ENCODE measurements at regions not wholly inside any gene's neighbourhood (a gene's known extent, or its start where the extent isn't known, plus 50 kb on each side); places are given as distances from the start of the nearest gene placed in this dataset.

DNA sequence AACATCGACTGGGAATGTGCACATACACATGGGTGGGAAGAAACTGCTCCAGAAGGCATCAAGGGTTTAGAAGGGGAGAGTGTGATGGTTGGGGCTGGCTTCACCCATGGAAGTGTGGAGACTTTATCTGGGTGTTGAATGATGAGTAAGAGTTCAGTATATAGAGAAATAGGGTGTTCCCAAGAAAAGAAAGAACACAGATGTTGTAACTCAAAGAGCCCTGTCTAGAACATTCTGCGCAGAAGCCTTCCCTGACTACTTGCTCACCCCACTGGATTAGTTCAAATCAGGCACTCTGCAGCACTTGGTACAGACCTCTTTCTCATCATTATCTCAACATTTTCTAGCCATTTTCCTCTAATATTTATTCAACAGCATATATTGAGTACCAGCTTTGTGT, 491.7 kb downstream of the SNAPC1 start:
- DNase-seq (ENCODE audit: low read depth) = no peak

GRCh38 chr14:62269204-62269603, 507.0 kb downstream of the SNAPC1 start:
- peak; percentile 56 for DNase-seq (ENCODE audit: low read depth)

GRCh38 chr14:62270236-62270635, 508.0 kb downstream of the SNAPC1 start:
- DNase-seq (ENCODE audit: low read depth) = no peak

GRCh38 chr14:62280366-62280765, 518.1 kb downstream of the SNAPC1 start:
- no peak for DNase-seq (ENCODE audit: low read depth)

DNA sequence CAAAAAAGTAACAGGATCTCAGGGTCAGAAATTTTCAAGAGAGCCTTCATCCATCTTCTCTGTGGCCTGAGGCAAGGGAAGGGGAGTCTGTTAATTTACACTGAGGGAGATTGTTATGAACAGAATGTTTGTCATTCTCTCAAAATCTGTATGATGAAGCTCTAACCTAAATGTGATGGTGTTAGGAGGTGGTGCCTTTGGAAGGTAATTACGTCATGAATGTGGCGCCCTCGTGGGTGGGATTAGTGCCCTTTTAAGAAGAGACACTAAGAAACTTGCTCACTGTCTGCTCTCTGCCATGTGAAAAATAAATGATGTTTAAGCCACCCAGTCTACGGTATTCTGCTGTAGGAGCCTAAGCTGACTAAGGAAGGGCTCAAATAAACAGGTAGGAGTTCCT, 521.6 kb downstream of the SNAPC1 start:
- no peak for DNase-seq (ENCODE audit: low read depth)

DNA sequence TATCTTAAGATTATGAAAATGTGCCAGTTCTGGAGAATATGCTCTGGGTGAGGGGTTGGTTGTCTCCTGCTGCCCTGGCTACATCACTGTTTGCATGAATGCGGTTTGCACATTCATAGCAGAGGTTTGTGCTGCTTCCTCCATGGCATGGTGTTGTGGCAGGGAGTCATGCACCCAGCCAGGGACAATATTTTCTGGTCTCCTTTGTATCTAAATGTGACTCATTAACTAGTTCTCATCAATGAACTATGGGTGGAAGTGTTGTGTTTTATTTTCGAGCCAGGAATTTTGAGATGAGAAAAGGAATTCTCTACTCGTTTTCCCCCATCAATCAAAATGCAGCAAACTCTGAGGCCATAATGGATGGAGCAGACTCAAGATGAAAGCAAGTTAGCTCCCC, 527.3 kb downstream of the SNAPC1 start:
- DNase-seq (ENCODE audit: low read depth) = peak; percentile 96

GRCh38 chr14:62301080-62301479, 538.9 kb downstream of the SNAPC1 start:
- peak; percentile 8 for DNase-seq (ENCODE audit: low read depth)

GRCh38 chr14:62301911-62302310, 539.7 kb downstream of the SNAPC1 start:
- peak; percentile 68 for DNase-seq (ENCODE audit: low read depth)

- DNase-seq (ENCODE audit: low read depth) = no peak
Measured at GRCh38 chr14:62303437-62303836, 541.2 kb downstream of the SNAPC1 start.

DNA sequence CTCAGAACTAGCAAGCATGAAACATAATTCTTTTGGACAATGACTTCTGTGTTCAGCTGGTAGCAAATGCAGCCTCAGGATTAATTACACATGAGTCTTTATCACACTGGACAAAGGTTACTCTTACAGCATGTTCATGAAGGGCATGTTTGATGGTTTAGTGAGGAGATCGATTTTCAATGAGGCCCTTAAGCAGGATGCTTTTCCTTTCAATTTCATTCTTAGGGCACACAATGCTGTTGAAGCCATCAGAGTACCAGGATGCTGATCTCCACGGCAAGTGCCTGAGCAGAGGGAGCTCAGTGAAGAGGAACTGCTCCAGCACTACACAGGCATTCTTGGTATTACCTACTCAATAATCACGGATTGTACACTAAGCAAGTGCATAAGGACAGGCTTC, 542.0 kb downstream of the SNAPC1 start:
- DNase-seq (ENCODE audit: low read depth) = no peak

DNA sequence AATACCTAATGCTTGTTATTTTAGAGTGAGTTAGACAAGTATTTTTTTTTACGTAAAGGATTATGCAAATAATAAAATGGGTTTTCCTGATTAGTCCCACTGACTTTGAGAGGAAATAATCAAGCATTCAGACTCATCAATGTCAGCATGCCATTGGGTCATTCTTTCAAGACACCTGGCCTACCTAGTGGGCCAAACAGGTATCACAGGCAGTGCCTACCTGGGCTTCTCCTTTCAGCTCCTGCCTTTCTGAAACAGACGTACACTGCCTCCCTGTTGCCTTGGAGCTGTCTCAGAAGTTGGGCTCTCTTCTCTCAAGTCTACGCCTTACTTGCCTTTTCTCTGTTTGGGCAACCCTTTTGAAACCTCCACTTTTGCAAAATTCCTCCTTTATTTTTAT, 545.6 kb downstream of the SNAPC1 start:
- DNase-seq (ENCODE audit: low read depth) = no peak

GRCh38 chr14:62308316-62308715, 546.1 kb downstream of the SNAPC1 start:
- DNase-seq (ENCODE audit: low read depth) = no peak

DNA sequence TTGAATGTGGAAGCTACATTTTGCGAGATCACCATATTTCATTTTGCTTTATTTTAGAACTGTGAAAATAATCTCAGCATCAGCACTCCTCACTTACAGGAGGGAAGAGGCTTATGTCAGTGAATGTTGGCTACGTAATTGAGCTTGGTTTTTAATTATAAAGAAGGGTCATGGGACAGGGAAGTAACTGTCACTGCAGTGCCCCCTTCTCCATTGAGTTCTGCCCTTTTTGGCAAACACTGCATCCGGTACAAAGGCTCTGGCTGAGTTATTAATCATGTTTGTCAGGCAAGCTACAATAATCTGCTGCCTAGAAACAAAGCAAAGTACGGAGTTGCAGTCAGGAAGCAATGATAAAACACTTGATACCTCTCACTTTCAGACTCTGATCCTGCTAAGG, 546.7 kb downstream of the SNAPC1 start:
- no peak for DNase-seq (ENCODE audit: low read depth)

DNA sequence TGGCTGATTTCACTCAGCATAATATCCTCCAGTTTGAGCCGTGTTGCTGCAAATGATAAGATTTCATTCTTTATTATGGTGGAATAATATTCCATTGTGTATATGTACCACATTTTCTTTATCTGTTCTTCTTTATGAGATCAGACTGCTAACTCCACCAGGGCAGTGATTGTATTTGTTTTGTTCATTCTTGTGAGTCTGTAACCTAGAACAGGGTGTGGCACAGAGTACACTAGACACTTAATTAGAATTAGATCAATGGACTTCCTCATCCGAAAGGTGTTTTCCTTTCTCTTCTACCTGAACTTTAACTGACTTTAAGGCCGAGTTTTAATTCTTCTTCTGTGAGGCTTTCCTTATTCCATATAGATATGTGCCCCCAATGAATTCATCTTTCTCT, 551.0 kb downstream of the SNAPC1 start:
- no peak for DNase-seq (ENCODE audit: low read depth)

DNA sequence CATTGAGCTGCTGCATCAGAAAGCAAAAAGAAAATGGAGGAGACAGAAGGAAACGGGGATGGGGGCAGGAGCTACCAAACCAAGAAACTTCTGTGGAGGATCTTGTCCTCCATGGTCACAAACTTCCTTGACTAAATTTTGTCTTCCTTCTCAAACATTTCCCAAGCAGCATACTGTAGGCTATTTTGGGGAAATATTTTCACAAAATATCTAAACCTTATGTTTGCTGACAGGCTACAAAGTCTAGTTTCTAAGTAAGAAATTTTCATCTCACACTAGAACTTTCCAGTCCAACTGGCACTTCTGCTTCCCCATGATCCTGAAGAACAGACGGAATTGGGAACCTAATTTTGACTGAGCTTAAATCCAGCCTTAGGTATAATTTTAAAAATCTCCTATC, 552.0 kb downstream of the SNAPC1 start:
- DNase-seq (ENCODE audit: low read depth) = no peak

DNA sequence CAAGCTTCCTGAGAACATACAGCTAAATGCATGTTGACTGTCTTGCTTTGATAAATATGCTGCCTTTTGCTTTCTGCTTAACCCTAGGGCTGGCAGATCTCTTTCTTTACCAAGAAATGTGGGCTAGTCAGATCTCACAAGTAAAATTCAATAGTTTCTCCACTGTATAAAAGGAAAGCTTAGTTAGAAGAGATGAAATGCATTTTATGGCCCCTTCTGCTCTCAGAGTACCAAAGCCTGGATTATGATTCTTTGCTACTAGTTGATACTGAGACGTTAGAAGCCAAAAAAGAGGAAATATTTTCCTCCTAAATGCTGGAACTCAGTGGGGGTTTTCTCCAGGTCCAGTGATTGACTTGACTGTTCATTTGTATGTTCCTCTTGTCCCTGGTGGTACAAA, 552.7 kb downstream of the SNAPC1 start:
- DNase-seq (ENCODE audit: low read depth) = no peak

DNA sequence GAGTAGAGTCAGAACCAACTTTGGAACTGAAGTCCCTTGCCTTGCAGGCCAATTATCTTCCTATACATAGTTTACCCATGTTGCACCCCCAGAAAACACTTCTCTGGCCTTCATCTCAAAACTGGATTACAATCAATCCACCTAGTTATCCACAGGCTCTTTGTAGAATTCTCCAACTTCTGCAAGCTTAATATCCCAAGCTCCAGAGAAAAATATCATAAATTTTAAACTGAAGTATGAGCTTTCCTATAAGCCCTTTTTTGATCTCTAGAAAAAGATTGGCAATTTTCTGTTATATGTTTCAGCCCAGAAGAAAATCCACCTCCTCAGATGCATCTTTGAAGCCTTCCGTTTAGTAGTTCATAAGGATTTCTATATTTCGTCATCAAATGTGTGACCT, 553.4 kb downstream of the SNAPC1 start:
- DNase-seq (ENCODE audit: low read depth) = no peak

DNA sequence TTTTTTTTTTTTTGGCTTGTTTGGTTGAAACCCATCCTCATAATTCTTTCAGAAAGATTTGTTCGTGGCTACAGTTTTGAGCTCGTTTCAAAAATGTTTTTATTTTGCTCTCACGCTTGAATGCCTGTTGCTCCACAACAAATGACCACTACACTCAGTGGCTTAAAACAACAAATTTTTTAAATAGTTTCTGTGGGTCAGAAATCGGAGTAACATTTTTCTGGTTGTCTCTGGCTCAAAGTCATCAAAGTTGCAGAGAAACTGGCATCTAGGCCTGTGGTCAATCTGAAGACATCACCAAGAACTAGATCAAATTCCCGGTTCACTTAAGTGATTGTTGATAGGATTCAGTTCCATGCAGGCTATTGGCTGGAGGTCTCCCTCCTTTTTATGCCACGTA, 560.0 kb downstream of the SNAPC1 start:
- DNase-seq (ENCODE audit: low read depth) = no peak

- DNase-seq (ENCODE audit: low read depth) = peak; percentile 65
Measured at GRCh38 chr14:62329427-62329826, 567.2 kb downstream of the SNAPC1 start.

GRCh38 chr14:62347562-62348011, 585.4 kb downstream of the SNAPC1 start:
- no peak for DNase-seq (ENCODE audit: low read depth)

DNA sequence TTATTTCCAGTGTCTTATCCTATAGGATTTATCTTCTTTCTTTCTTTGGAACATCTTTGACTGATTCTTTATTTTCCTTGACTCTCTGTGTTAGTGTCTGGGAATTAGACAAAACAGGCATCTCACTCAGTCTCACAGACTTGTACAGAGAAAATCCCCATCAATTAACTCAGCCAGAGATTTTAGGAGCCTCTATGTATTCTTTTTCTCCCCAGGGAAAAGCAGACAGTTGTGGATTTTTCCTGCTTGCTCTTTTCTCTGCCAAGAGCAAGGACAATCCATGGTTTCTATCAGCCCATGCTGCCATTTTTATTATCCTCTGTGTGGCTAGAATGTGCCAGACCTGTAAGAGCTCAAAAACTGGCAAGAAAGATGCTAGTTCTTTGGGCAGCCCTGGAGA, 595.1 kb downstream of the SNAPC1 start:
- DNase-seq (ENCODE audit: low read depth) = no peak

- no peak for DNase-seq (ENCODE audit: low read depth)
Measured at GRCh38 chr14:62364161-62364560, 601.9 kb downstream of the SNAPC1 start.

- no peak for DNase-seq (ENCODE audit: low read depth)
Measured at GRCh38 chr14:62364800-62365280, 602.6 kb downstream of the SNAPC1 start.

DNA sequence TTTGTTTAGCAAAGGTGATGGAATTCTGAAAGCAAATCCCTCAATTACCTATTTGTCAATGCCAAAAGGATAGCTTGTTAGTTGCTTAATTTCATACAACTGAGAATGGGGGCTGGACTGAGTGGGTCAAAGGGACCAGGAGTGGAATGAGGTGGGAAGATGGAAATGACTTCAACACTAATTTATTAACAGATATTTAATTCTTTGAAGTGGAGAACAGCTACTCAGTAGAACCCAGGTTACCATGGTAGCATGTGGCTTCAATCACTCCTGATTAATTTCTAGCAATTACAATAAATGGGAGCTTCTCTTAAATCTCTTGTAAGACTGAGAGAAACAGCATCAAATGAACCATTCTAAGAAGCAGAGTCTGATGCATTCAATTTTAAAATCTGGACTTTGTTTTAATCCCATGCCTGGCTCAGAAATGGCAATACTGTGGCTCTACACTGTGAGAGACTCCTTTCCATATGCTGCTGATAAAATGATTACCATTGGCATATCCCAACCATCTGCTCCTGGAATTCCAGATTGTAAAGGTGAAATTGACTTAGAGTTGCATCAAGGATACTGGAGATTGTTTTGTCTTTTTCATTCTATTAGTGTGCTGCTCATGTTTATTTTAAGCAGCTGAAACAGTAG, 607.8 kb downstream of the SNAPC1 start:
- no peak for DNase-seq (ENCODE audit: low read depth)
